Coronary artery (tissue), 2 donors: ENCODE measurements at regions not wholly inside any gene's neighbourhood (a gene's known extent, or its start where the extent isn't known, plus 50 kb on each side); places are given as distances from the start of the nearest gene placed in this dataset.
"Not testable (repeated sequence)": the region's sequence is repeated elsewhere in the genome, so short reads cannot be mapped to it uniquely, and the experiment has no call there.

Experiments
- DNase-seq: peaks from one replicate; pipeline ENCODE4 v3.0.0-alpha.2; 2017; ENCODE audit warnings: low spot score
- H3K27ac ChIP-seq, 2 donors: fragments of 200-600 bp; sonication (generic); one replicate each; pipeline ENCODE4 v1.5.1; 2016 to 2019
- H3K4me3 ChIP-seq: fragments of 200-600 bp; sonication (generic); 2 replicates; pipeline ENCODE4 v1.5.1; 2016; ENCODE audit warnings: mild to moderate bottlenecking, moderate library complexity
- CTCF ChIP-seq: fragments of 200-600 bp; sonication (generic); IDR thresholded peaks from one replicate; pipeline ENCODE4 v1.5.1; 2019; ENCODE audit warnings: antibody characterized with exemption

GRCh38 chr12:72876092-72876491 is 603.9 kb downstream of the TRHDE start:
- Histone ChIP-seq H3K27ac (no peak overlapping the region), H3K4me3 (no peak overlapping the region)
- DNase-seq: no peak
- no peak for TF ChIP-seq CTCF

- DNase-seq: no peak
- Histone ChIP-seq H3K4me3 (no peak overlapping the region), H3K27ac (no peak overlapping the region)
- no peak for TF ChIP-seq CTCF
These were observed 616.5 kb downstream of the TRHDE start for GRCh38 chr12:72888693-72889092.

GRCh38 chr12:72889791-72890190 is 617.6 kb downstream of the TRHDE start:
- H3K4me3 ChIP-seq: no peak overlapping the region
- H3K27ac ChIP-seq: no peak overlapping the region
- no peak for DNase-seq
- no peak for TF ChIP-seq CTCF

- Histone ChIP-seq H3K27ac (no peak overlapping the region), H3K4me3 (no peak overlapping the region)
- DNase-seq: no peak
- TF ChIP-seq CTCF: no peak
These were observed 629.5 kb downstream of the TRHDE start for GRCh38 chr12:72901685-72902084.

GRCh38 chr12:72925716-72926115 is 653.5 kb downstream of the TRHDE start:
- Histone ChIP-seq H3K27ac (no peak overlapping the region), H3K4me3 (no peak overlapping the region)
- TF ChIP-seq CTCF: no peak
- no peak for DNase-seq

- H3K27ac ChIP-seq, H3K4me3 ChIP-seq, DNase-seq: not testable (repeated sequence)
These were observed 659.7 kb downstream of the TRHDE start for GRCh38 chr12:72931838-72932237.

- no peak for TF ChIP-seq CTCF
- H3K4me3 ChIP-seq: no peak overlapping the region
- no peak overlapping the region for H3K27ac ChIP-seq
- DNase-seq: no peak
These were observed 665.3 kb downstream of the TRHDE start for GRCh38 chr12:72937486-72937885.

GRCh38 chr12:72957454-72957853 is 685.3 kb downstream of the TRHDE start:
- H3K4me3 ChIP-seq: no peak overlapping the region
- no peak overlapping the region for H3K27ac ChIP-seq
- no peak for DNase-seq
- no peak for TF ChIP-seq CTCF
